GM12873 (cell line): ENCODE measurements at regions not wholly inside any gene's neighbourhood (a gene's known extent, or its start where the extent isn't known, plus 50 kb on each side); places are given as distances from the start of the nearest gene placed in this dataset.

Experiments
- CTCF ChIP-seq: IDR thresholded peaks from 2 replicates; pipeline ENCODE4 v1.5.1; 2012; ENCODE audit warnings: low read depth, mild to moderate bottlenecking, moderate library complexity, low read length, control low read depth; ENCODE audit not compliant: insufficient read depth; ENCODE audit errors: missing control alignments

DNA sequence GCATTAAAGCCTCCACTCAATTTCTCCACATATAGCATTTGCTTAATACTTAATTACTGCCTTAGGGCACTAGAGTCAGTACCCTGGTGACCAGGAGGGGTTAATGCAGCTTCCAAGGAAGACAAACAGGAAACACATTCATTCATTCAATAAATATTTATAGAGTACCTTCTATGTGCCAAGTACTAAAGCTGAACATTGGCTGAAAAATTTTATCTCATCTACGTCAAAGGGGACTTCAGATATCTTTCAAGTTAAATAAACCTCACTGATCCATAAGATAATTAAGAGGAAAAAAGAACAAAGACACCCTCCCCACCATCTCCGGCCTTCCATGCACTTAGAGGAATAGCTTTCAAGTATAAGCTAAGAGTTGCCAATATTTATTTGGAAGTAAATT is 156.9 kb upstream of the PRICKLE2 start:
- no peak for TF ChIP-seq CTCF

GRCh38 chr3:64381367-64381766 is 156.1 kb upstream of the PRICKLE2 start:
- TF ChIP-seq CTCF: no peak

GRCh38 chr3:64380546-64380945 is 155.3 kb upstream of the PRICKLE2 start:
- no peak for TF ChIP-seq CTCF

GRCh38 chr3:64379221-64379620 is 154.0 kb upstream of the PRICKLE2 start:
- TF ChIP-seq CTCF: no peak

- no peak for TF ChIP-seq CTCF
Observed at GRCh38 chr3:64377942-64378341, 152.7 kb upstream of the PRICKLE2 start.

DNA sequence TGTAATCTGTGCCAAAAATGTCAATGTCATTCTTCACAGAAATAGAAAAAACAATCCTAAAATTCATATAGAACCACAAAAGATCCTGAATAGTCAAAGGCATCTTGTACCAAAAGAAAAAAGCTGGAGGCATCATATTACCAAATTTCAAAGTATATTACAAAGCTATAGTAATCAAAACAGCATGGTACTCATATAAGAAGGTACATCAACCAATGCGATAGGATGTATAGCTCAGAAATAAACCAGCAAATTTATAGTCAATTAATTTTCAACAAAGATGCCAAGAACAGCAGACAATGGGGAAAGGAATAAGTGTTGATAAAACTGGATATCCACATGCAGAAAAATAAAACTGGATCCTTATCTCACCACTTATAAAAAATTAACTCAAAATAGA is 150.5 kb upstream of the PRICKLE2 start:
- no peak for TF ChIP-seq CTCF

GRCh38 chr3:64369390-64369789 is 144.1 kb upstream of the PRICKLE2 start:
- TF ChIP-seq CTCF: no peak

DNA sequence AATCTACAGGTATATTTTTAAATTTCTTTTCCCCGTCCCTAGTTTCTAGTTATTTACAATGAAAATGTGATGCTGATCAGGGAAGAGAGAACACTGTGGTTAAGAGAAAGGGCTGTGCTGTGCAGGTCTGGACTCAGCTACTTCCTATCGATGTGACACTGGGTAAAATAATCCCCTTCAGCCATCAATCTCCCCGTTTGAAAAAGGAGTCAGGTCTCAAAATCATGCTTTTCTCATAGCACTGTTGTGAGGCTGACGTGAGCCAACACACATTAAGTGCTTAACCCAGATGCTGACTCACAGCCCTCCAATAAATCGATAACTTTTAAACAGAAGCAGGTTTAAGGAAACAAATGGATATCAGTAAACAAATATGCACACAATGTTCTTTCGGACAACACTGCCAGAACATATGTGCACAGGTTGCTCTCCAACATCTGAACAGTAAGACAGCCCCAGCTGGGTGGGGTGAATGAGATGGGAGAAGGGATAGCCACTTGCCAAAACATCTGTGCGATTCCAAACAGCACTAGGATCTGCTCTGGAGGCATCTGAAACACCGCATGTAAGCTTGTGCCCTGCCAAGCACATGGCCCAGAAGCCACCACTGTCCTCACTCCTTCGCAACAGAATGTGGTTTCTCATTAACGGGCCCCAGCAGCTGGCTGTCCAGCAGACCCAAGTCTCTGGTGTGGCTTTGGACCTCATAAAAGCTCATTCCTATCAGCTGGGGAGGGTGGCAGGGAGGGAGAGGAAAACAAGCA is 143.2 kb upstream of the PRICKLE2 start:
- TF ChIP-seq CTCF: no peak
